HL-60 (cell line): ENCODE measurements at regions not wholly inside any gene's neighbourhood (a gene's known extent, or its start where the extent isn't known, plus 50 kb on each side); places are given as distances from the start of the nearest gene placed in this dataset.

ENCODE experiments used
- DNase-seq, 2 experiments: peaks; one replicate each; pipeline ENCODE4 v3.0.0-alpha.2; 2010 to 2020; ENCODE audit warnings: low read depth in 1 of 2, low spot score in 1 of 2
- H3K27ac ChIP-seq: fragments of 250-450 bp; sonication (Bioruptor Pico); replicated peaks from 2 replicates; pipeline ENCODE4 v1.5.1; 2020; ENCODE audit warnings: mild to moderate bottlenecking, moderate library complexity
- H3K27me3 ChIP-seq: fragments of 250-450 bp; sonication (Bioruptor Pico); 2 replicates; pipeline ENCODE4 v1.5.1; 2021; ENCODE audit warnings: mild to moderate bottlenecking, moderate library complexity; ENCODE audit not compliant: insufficient read depth, poor library complexity, severe bottlenecking
- H3K4me3 ChIP-seq: replicated peaks from 2 replicates; pipeline ENCODE4 v1.5.1; 2011; ENCODE audit warnings: mild to moderate bottlenecking, control low read depth, low read length; ENCODE audit not compliant: insufficient read depth
- GABPA ChIP-seq: IDR thresholded peaks from 2 replicates; pipeline ENCODE4 v1.6.1; 2012; ENCODE audit warnings: low read depth
- POLR2AphosphoS5 ChIP-seq: IDR thresholded peaks from 2 replicates; pipeline ENCODE4 v1.6.1; 2012; ENCODE audit warnings: low read depth
- SPI1 ChIP-seq: IDR thresholded peaks from 2 replicates; pipeline ENCODE4 v1.6.1; 2012; ENCODE audit warnings: low read depth, mild to moderate bottlenecking, borderline replicate concordance
- TF ChIP-seq, protein P1 (sequence below): IDR thresholded peaks from 2 replicates; pipeline ENCODE4 v1.6.1; 2012; ENCODE audit warnings: low read depth; ENCODE audit not compliant: insufficient replicate concordance
- TF ChIP-seq, protein P2 (sequence below): IDR thresholded peaks from one replicate; pipeline ENCODE4 v1.5.1; 2011; ENCODE audit warnings: low read length, control low read depth, inconsistent platforms; ENCODE audit not compliant: insufficient read depth

DNA sequence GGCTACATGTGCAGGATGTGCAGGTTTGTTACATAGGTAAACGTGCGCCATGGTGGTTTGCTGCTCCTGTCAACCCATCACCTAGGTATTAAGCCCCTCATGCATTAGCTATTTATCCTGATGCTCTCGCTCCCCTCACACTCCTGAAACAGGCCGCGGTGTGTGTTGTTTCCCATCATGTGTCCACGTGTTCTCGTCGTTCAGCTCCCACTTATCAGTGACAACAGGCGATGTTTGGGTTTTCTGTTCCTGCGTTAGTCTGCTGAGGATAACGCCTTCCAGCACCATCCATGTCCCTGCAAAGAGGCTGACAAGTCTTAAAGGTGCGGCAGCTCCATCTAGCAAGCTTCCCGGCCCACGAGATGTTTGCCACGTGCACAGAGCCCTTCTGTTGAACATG, 175.1 kb downstream of the FOXL1 start:
- no peak for TF ChIP-seq GABPA
- TF ChIP-seq SPI1 = no peak
- TF ChIP-seq, protein P1, sequence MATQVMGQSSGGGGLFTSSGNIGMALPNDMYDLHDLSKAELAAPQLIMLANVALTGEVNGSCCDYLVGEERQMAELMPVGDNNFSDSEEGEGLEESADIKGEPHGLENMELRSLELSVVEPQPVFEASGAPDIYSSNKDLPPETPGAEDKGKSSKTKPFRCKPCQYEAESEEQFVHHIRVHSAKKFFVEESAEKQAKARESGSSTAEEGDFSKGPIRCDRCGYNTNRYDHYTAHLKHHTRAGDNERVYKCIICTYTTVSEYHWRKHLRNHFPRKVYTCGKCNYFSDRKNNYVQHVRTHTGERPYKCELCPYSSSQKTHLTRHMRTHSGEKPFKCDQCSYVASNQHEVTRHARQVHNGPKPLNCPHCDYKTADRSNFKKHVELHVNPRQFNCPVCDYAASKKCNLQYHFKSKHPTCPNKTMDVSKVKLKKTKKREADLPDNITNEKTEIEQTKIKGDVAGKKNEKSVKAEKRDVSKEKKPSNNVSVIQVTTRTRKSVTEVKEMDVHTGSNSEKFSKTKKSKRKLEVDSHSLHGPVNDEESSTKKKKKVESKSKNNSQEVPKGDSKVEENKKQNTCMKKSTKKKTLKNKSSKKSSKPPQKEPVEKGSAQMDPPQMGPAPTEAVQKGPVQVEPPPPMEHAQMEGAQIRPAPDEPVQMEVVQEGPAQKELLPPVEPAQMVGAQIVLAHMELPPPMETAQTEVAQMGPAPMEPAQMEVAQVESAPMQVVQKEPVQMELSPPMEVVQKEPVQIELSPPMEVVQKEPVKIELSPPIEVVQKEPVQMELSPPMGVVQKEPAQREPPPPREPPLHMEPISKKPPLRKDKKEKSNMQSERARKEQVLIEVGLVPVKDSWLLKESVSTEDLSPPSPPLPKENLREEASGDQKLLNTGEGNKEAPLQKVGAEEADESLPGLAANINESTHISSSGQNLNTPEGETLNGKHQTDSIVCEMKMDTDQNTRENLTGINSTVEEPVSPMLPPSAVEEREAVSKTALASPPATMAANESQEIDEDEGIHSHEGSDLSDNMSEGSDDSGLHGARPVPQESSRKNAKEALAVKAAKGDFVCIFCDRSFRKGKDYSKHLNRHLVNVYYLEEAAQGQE = no peak
- no peak for TF ChIP-seq POLR2AphosphoS5
- TF ChIP-seq, protein P2, sequence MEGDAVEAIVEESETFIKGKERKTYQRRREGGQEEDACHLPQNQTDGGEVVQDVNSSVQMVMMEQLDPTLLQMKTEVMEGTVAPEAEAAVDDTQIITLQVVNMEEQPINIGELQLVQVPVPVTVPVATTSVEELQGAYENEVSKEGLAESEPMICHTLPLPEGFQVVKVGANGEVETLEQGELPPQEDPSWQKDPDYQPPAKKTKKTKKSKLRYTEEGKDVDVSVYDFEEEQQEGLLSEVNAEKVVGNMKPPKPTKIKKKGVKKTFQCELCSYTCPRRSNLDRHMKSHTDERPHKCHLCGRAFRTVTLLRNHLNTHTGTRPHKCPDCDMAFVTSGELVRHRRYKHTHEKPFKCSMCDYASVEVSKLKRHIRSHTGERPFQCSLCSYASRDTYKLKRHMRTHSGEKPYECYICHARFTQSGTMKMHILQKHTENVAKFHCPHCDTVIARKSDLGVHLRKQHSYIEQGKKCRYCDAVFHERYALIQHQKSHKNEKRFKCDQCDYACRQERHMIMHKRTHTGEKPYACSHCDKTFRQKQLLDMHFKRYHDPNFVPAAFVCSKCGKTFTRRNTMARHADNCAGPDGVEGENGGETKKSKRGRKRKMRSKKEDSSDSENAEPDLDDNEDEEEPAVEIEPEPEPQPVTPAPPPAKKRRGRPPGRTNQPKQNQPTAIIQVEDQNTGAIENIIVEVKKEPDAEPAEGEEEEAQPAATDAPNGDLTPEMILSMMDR = no peak
- no peak overlapping the region for H3K27ac ChIP-seq
- no peaks in the 10 kb centered on the region for H3K27me3 ChIP-seq
- no peak for DNase-seq
- no peak overlapping the region for H3K4me3 ChIP-seq

DNA sequence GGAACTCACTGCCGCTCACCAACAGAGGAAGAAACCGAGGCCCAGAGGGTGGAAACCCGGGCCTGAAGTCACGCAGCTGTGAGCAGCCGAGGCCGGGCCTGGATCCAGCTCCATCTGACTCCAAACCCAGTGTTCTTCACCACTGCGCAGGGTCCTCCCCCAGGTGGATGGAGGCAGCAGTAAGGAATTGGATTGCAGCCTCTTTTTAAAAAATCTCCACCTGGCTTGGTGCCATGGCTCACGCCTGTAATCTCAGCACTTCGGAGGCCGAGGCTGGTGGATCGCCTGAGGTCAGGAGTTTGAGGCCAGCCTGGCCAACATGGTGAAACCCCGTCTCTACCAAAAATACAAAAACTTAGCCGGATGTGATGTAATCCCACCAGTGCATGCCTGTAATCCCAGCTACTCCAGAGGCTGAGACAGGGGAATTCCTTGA, 177.2 kb downstream of the FOXL1 start:
- no peak for TF ChIP-seq SPI1
- TF ChIP-seq, protein P2 = no peak
- TF ChIP-seq, protein P1 = no peak
- TF ChIP-seq GABPA = no peak
- no peak for TF ChIP-seq POLR2AphosphoS5
- Histone ChIP-seq H3K4me3 (no peak overlapping the region), H3K27me3 (no peaks in the 10 kb centered on the region), H3K27ac (no peak overlapping the region)
- no peak for DNase-seq

DNA sequence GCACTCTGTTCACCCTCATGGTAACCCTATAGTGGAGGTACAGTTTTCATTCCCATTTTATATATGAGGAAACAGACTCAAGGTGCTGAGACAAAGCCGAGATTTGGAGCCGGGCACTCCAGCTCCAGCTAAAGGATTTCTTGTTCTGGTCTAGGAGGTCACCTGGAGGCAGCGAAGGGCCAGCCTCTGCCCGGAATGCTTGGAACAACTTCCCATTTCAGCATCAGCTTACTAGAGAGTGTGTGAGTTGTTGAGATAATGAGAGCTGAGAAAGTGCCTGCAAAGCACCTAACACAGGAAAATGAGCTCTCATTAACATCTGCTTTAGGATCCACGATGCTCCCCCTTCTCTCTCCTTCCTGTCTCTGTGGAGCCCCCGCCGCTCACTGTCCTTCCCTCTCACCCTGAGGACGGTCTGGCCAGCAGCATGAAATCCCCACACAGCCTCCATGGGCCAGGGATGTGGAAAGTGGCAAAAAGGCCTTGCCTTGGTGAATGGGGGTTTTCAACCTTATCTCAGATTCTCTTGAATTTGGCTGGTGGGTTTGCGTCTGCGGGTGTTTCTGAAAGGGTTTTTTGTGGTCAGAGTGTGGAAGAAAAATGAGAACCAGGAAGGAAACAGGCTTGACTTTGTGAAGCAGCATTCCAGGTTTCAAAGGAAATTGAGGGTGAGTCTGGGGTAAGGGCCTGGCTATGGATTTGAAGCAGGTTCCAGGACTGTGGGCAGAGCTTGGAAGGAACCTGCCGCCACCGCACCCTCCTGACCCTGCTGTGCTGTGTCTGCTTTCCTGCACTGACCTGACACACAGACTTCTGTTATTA, 178.7 kb downstream of the FOXL1 start:
- DNase-seq = no peak
- Histone ChIP-seq H3K27me3 (no peaks in the 10 kb centered on the region), H3K27ac (no peak overlapping the region), H3K4me3 (no peak overlapping the region)
- TF ChIP-seq SPI1 (no peak), POLR2AphosphoS5 (no peak), GABPA (no peak)
- TF ChIP-seq, protein P1 = no peak
- TF ChIP-seq, protein P2 = no peak
